K562 (cell line): ENCODE measurements at regions not wholly inside any gene's neighbourhood (a gene's known extent, or its start where the extent isn't known, plus 50 kb on each side); places are given as distances from the start of the nearest gene placed in this dataset.

Source experiments
- ATAC-seq: fragments of 200-7000 bp; cut with Tn5 transposase; 3 replicates; pipeline ENCODE4 v1.9.1; 2020; ENCODE audit warnings: moderate library complexity
- BruUV-seq: library from RNA; stranded (reverse); fragments of 400-500 nt; replicated peaks from 2 replicates; lab custom pipeline; 2021; lab: Mats Ljungman, UMichigan
- CTCF ChIA-PET: fragments of 300-600 bp; formaldehyde crosslinking; extraction: SDS; loops from one replicate; lab custom pipeline; 2021; ENCODE audit warnings: low intra/inter-chr PET ratio; lab: Yijun Ruan, JAX
- POLR2A ChIA-PET: fragments of 300-600, 350-650 bp; sonication (Branson Sonifier 250); formaldehyde crosslinking; extraction: SDS; loops from one replicate; lab custom pipeline; 2021; ENCODE audit warnings: antibody characterized with exemption, inconsistent platforms; lab: Yijun Ruan, JAX
- DNase-seq, 4 experiments: peaks; one replicate each; pipeline versions ENCODE4 v3.0.0 to v3.0.0-alpha.2; 2011 to 2018; ENCODE audit warnings: low spot score in 3 of 4, mixed read lengths in 3 of 4; ENCODE audit errors: extremely low read depth in 1 of 4
- FAIRE-seq: peaks from 2 replicates; lab custom pipeline; 2011; peaks lifted over from hg19 to GRCh38; lab: Jason Lieb, UNC
- H2AFZ ChIP-seq: 2 replicates; pipeline ENCODE4 v1.6.0; 2011; ENCODE audit warnings: low read depth, low read length, control low read depth, inconsistent platforms
- H3K27ac ChIP-seq: fragments of 200-600 bp; 3 replicates; pipeline ENCODE4 v1.8.0; 2011; ENCODE audit warnings: low read depth, mild to moderate bottlenecking, control low read depth, inconsistent platforms, low read length, moderate library complexity, mixed read lengths; ENCODE audit errors: extremely low read depth
- H3K27me3 ChIP-seq, 2 experiments: fragments of 300-600 bp in 1 of 2; 2 replicates in 1 of 2; 3 replicates in 1 of 2; pipeline versions ENCODE4 v1.6.0 to v1.8.0; 2011; ENCODE audit warnings: inconsistent platforms in 2 of 2, low read length in 2 of 2, mild to moderate bottlenecking in 1 of 2, mixed read lengths in 1 of 2, moderate library complexity in 1 of 2; ENCODE audit not compliant: control insufficient read depth in 2 of 2, insufficient read depth in 2 of 2
- H3K36me3 ChIP-seq: fragments of 300-600 bp; 3 replicates; pipeline ENCODE4 v1.8.0; 2011; ENCODE audit warnings: mild to moderate bottlenecking, low read length, inconsistent platforms; ENCODE audit not compliant: control insufficient read depth, insufficient read depth
- H3K4me1 ChIP-seq, 2 experiments: fragments of 200-600 bp in 1 of 2; replicated peaks in 1 of 2; 2 replicates in 1 of 2; 3 replicates in 1 of 2; pipeline versions ENCODE4 v1.5.1 to v1.8.0; 2011; ENCODE audit warnings: inconsistent platforms in 2 of 2, low read length in 2 of 2, mild to moderate bottlenecking in 1 of 2, mixed read lengths in 1 of 2, moderate library complexity in 1 of 2; ENCODE audit not compliant: control insufficient read depth in 2 of 2, insufficient read depth in 2 of 2
- H3K4me2 ChIP-seq: 2 replicates; pipeline ENCODE4 v1.6.1; 2011; ENCODE audit warnings: low read length, control low read depth, inconsistent platforms, mixed read lengths; ENCODE audit not compliant: insufficient read depth
- H3K4me3 ChIP-seq: fragments of 200-600 bp; sonication (generic), shearing (Covaris generic); 2 replicates; pipeline ENCODE4 v1.5.1; 2016; ENCODE audit warnings: control low read depth, inconsistent platforms
- H3K79me2 ChIP-seq: fragments of 200-600 bp; 3 replicates; pipeline ENCODE4 v1.8.0; 2011; ENCODE audit warnings: low read length, inconsistent platforms; ENCODE audit not compliant: control insufficient read depth, insufficient read depth
- H3K9ac ChIP-seq, 2 experiments: 2 replicates each; pipeline versions ENCODE4 v1.6.0 to v1.6.1; 2011; ENCODE audit warnings: low read depth in 2 of 2, low read length in 2 of 2, control low read depth in 1 of 2, inconsistent platforms in 1 of 2, mild to moderate bottlenecking in 1 of 2, mixed read lengths in 1 of 2; ENCODE audit not compliant: insufficient read depth in 1 of 2
- H3K9me1 ChIP-seq: one replicate; pipeline ENCODE4 v1.6.0; 2011; ENCODE audit warnings: inconsistent platforms, mild to moderate bottlenecking, low read length, moderate library complexity; ENCODE audit not compliant: control insufficient read depth, insufficient read depth
- H3K9me3 ChIP-seq: replicated peaks from 2 replicates; pipeline ENCODE4 v1.5.1; 2011; ENCODE audit warnings: low read depth, low read length, inconsistent platforms; ENCODE audit not compliant: control insufficient read depth, insufficient read depth
- H4K20me1 ChIP-seq: replicated peaks from 2 replicates; pipeline ENCODE4 v1.6.1; 2011; ENCODE audit warnings: low read length, inconsistent platforms, mixed read lengths; ENCODE audit not compliant: control insufficient read depth, insufficient read depth
- ATF1 ChIP-seq, 2 experiments: fragments of 450-650 bp in 1 of 2; IDR thresholded peaks; 2 replicates each; pipeline ENCODE4 v1.6.1; 2016; ENCODE audit warnings: missing compliant biosample characterization in 1 of 2, missing genetic modification characterization in 1 of 2
- CXXC5 ChIP-seq: fragments of 250-450 bp; sonication (Bioruptor Pico); IDR thresholded peaks from 2 replicates; pipeline ENCODE4 v1.8.0; 2022; ENCODE audit warnings: inconsistent platforms, mild to moderate bottlenecking, moderate library complexity
- E2F5 ChIP-seq: sonication (generic); formaldehyde crosslinking; IDR thresholded peaks from 2 replicates; pipeline ENCODE4 v1.8.0; 2022; ENCODE audit warnings: mild to moderate bottlenecking, missing genetic modification reagents
- EWSR1 ChIP-seq: fragments of 450-650 bp; IDR thresholded peaks from 2 replicates; pipeline ENCODE4 v1.6.1; 2018; ENCODE audit warnings: borderline replicate concordance, mild to moderate bottlenecking, low read depth, moderate library complexity; ENCODE audit not compliant: partially characterized antibody
- HDAC1 ChIP-seq, 2 experiments: fragments of 450-650 bp; IDR thresholded peaks; 2 replicates each; pipeline ENCODE4 v1.6.1; 2016 to 2017; ENCODE audit warnings: inconsistent platforms in 1 of 2, mild to moderate bottlenecking in 1 of 2, moderate library complexity in 1 of 2
- MCM3 ChIP-seq: fragments of 450-650 bp; IDR thresholded peaks from 2 replicates; pipeline ENCODE4 v1.6.1; 2016
- MEF2D ChIP-seq: conservative IDR thresholded peaks from 2 replicates; pipeline ENCODE4 v1.6.1; 2016; ENCODE audit warnings: low read depth, missing genetic modification characterization, missing compliant biosample characterization
- NCOA1 ChIP-seq: fragments of 450-650 bp; IDR thresholded peaks from 2 replicates; pipeline ENCODE4 v1.6.1; 2016; ENCODE audit warnings: low read depth
- NCOA2 ChIP-seq, 2 experiments: fragments of 450-650 bp; IDR thresholded peaks; 2 replicates each; pipeline ENCODE4 v1.6.1; 2018; ENCODE audit warnings: mild to moderate bottlenecking in 2 of 2, moderate library complexity in 1 of 2; ENCODE audit not compliant: partially characterized antibody in 2 of 2
- NFE2L1 ChIP-seq: fragments of 450-650 bp; IDR thresholded peaks from 2 replicates; pipeline ENCODE4 v1.6.1; 2016; ENCODE audit warnings: missing genetic modification characterization, low read depth, mild to moderate bottlenecking, missing compliant biosample characterization, moderate library complexity, borderline replicate concordance
- PBX2 ChIP-seq, 2 experiments: IDR thresholded peaks in 1 of 2; conservative IDR thresholded peaks in 1 of 2; 2 replicates each; pipeline ENCODE4 v1.6.1; 2016; ENCODE audit warnings: low read depth in 2 of 2, mild to moderate bottlenecking in 1 of 2, missing compliant biosample characterization in 1 of 2, missing genetic modification characterization in 1 of 2, moderate library complexity in 1 of 2
- POU5F1 ChIP-seq: fragments of 150-350 bp; IDR thresholded peaks from 2 replicates; pipeline ENCODE4 v1.6.1; 2014; ENCODE audit warnings: borderline replicate concordance, low read length, low read depth, mild to moderate bottlenecking; ENCODE audit not compliant: partially characterized antibody
- RBM22 ChIP-seq: fragments of 200-400 bp; formaldehyde crosslinking; IDR thresholded peaks from 2 replicates; pipeline ENCODE4 v1.6.1; 2018; ENCODE audit warnings: low read length, low read depth; ENCODE audit not compliant: poor library complexity, severe bottlenecking
- SETDB1 ChIP-seq: IDR thresholded peaks from one replicate; pipeline ENCODE4 v1.6.1; 2012; ENCODE audit warnings: low read length, control low read depth, inconsistent platforms
- SMAD4 ChIP-seq: fragments of 250-450 bp; sonication (Bioruptor Pico); conservative IDR thresholded peaks from 2 replicates; pipeline ENCODE4 v1.8.0; 2021; ENCODE audit warnings: inconsistent platforms, mild to moderate bottlenecking, moderate library complexity
- SMARCE1 ChIP-seq: fragments of 450-650 bp; IDR thresholded peaks from 2 replicates; pipeline ENCODE4 v1.7.1; 2016; ENCODE audit warnings: mild to moderate bottlenecking
- TARDBP ChIP-seq: fragments of 450-650 bp; IDR thresholded peaks from 2 replicates; pipeline ENCODE4 v1.6.1; 2016
- TBL1XR1 ChIP-seq, 2 experiments: IDR thresholded peaks; 2 replicates each; pipeline ENCODE4 v1.6.1; 2012; ENCODE audit warnings: improper control_type of control experiment in 2 of 2, low read length in 2 of 2, mild to moderate bottlenecking in 1 of 2
- ZEB2 ChIP-seq: fragments of 450-650 bp; IDR thresholded peaks from 2 replicates; pipeline ENCODE4 v1.6.1; 2016
- ZNF124 ChIP-seq: sonication (generic); formaldehyde crosslinking; IDR thresholded peaks from 2 replicates; pipeline ENCODE4 v1.8.1; 2022; ENCODE audit warnings: missing genetic modification reagents
- WGBS: fragments of 100-300 bp; shearing (Covaris generic); methylation state at CpG from one replicate; pipeline ENCODE4 v1.1.6; 2016; ENCODE audit warnings: low coverage, mixed read lengths; ENCODE audit not compliant: insufficient coverage; ENCODE audit errors: missing lambda C conversion rate; 5-methylcytosine and 5-hydroxymethylcytosine counted together
- in situ Hi-C: fragments of 300-500 bp; cut with MboI; formaldehyde crosslinking; loops from 4 replicates; pipeline ENCODE4 v1.15.0; 2018; ENCODE audit warnings: inconsistent platforms, mixed read lengths
- intact Hi-C: fragments of 100-400 bp; cut with micrococcal nuclease; formaldehyde crosslinking; loops from 2 replicates; pipeline ENCODE4 v1.14.2; 2022

- TF ChIP-seq NCOA1 = no peak
- no peak for TF ChIP-seq EWSR1
- no peak for TF ChIP-seq ATF1 (CRISPR knock-in tag; IDR thresholded peaks at IDR 0.05)
- no peak for TF ChIP-seq ATF1 (tag; IDR thresholded peaks at IDR 0.05)
- TF ChIP-seq ZEB2 = no peak
- TF ChIP-seq TARDBP = no peak
Observed at GRCh38 chr6:15966000-15966520, 162.8 kb upstream of the MYLIP start (continued).

GRCh38 chr6:15962449-15962764 is 166.5 kb upstream of the MYLIP start:
- DNase-seq (no peak), FAIRE-seq (no peak), ATAC-seq (peak; percentile 19; the same call in 2 of the 3 replicates)
- H2AFZ ChIP-seq = peak overlapping the region; percentile 84
- H4K20me1 ChIP-seq = no peaks in the 10 kb centered on the region
- H3K9me1 ChIP-seq = no peaks in the 10 kb centered on the region
- no peak overlapping the region for H3K9ac ChIP-seq
- in situ Hi-C loops = no loop called here
- H3K9me3 ChIP-seq = peaks cover 10% of the 10 kb centered on the region; the same call in 1 of the 2 replicates
- ChIA-PET CTCF (no interaction called here), POLR2A (interaction anchor here (1.7 kb wide), 1 partner anchor 166 kb away, joined by 6 read pairs; the partner anchor contains the start of gene MYLIP)
- H3K4me3 ChIP-seq = no peak overlapping the region
- H3K79me2 ChIP-seq = no peaks in the 10 kb centered on the region
- intact Hi-C loops = no loop called here
- no peak overlapping the region for H3K4me2 ChIP-seq
- H3K27me3 ChIP-seq = no peaks in the 10 kb centered on the region
- no TSS peak for BruUV-seq
- no peaks in the 10 kb centered on the region for H3K36me3 ChIP-seq
- H3K27ac ChIP-seq = no peak overlapping the region
- peaks cover 0 to 12% of the 10 kb centered on the region in 2 experiments; a peak in 3 of 5 replicates for H3K4me1 ChIP-seq
- 33% methylated on average over 2 of the region's 2 CpGs for WGBS
- TF ChIP-seq PBX2 (CRISPR knock-in tag; IDR thresholded peaks at IDR 0.05; ENCODE audit: low read depth) (no peak), PBX2 (tag; conservative IDR thresholded peaks at IDR 0.05; ENCODE audit: low read depth) (no peak), POU5F1 (no peak), ZNF124 (CRISPR knock-in tag) (no peak), RBM22 (no peak), TBL1XR1 (IDR thresholded peaks at IDR 0.05; ENCODE audit: low read length in 2 of 2) (no peak), CXXC5 (CRISPR knock-in tag) (0 out of 2 replicates have a peak, but pooled peaks have one; percentile 26), SMARCE1 (0 out of 2 replicates have a peak, but pooled peaks have one; percentile 16), SETDB1 (no peak), NFE2L1 (tag) (no peak), MEF2D (tag) (no peak), SMAD4 (CRISPR knock-in tag) (0 out of 2 replicates have a peak, but pooled peaks have one; percentile 42), HDAC1 (IDR thresholded peaks at IDR 0.05) (0 out of 4 replicates have a peak, but pooled peaks of 1 of the 2 experiments have one; percentile 30), E2F5 (no peak), NCOA2 (IDR thresholded peaks at IDR 0.05; ENCODE audit: partially characterized antibody in 2 of 2) (no peak), MCM3 (peak; percentile 82; the same call in 1 of the 2 replicates)
